ENCODE measurements at regions not wholly inside any gene's neighbourhood (a gene's known extent, or its start where the extent isn't known, plus 50 kb on each side); places are given as distances from the start of the nearest gene placed in this dataset.

DNA sequence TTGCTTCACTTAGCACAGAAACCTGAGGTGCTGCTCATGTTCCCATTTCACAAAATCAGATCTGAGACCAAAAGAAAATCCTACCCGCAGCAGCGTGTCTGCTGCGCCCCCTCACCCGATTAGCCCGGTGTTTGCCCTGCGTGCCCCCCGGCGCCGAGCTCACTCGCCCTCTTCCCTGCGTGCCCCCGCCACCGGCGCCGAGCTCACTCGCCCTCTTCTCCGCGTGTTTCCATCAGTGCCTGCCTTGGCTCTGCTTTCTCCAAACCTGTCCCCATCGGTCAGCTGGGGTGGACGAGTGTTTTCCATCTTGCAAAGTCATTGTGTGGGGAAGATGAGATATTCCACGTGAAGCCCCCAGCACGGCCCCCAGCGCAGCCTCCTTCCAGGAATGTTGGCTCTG is 225.3 kb upstream of the PITRM1 start:
- TF ChIP-seq, protein P1, sequence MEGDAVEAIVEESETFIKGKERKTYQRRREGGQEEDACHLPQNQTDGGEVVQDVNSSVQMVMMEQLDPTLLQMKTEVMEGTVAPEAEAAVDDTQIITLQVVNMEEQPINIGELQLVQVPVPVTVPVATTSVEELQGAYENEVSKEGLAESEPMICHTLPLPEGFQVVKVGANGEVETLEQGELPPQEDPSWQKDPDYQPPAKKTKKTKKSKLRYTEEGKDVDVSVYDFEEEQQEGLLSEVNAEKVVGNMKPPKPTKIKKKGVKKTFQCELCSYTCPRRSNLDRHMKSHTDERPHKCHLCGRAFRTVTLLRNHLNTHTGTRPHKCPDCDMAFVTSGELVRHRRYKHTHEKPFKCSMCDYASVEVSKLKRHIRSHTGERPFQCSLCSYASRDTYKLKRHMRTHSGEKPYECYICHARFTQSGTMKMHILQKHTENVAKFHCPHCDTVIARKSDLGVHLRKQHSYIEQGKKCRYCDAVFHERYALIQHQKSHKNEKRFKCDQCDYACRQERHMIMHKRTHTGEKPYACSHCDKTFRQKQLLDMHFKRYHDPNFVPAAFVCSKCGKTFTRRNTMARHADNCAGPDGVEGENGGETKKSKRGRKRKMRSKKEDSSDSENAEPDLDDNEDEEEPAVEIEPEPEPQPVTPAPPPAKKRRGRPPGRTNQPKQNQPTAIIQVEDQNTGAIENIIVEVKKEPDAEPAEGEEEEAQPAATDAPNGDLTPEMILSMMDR (IDR thresholded peaks at IDR 0.05) = no peak
- no peak for TF ChIP-seq EP300 (IDR thresholded peaks at IDR 0.05; ENCODE audit: low read depth)
- TF ChIP-seq POLR2A (IDR thresholded peaks at IDR 0.05) = no peak
- no peak for TF ChIP-seq POLR2AphosphoS5 (IDR thresholded peaks at IDR 0.05)

Measured in transverse colon (tissue), 4 donors.